GM18909 (cell line): ENCODE measurements at regions not wholly inside any gene's neighbourhood (a gene's known extent, or its start where the extent isn't known, plus 50 kb on each side); places are given as distances from the start of the nearest gene placed in this dataset.
"Not testable (repeated sequence)": the region's sequence is repeated elsewhere in the genome, so short reads cannot be mapped to it uniquely, and the experiment has no call there.

ENCODE experiments used
- ATAC-seq: cut with Tn5 transposase; IDR thresholded peaks from one replicate; pipeline ENCODE4 v1.9.1; 2021; ENCODE audit warnings: mild to moderate bottlenecking; ENCODE audit not compliant: unreplicated experiment, poor library complexity

- ATAC-seq, result no peak
Measured at GRCh38 chrX:6990552-6991193, 156.8 kb upstream of the STS start.

DNA sequence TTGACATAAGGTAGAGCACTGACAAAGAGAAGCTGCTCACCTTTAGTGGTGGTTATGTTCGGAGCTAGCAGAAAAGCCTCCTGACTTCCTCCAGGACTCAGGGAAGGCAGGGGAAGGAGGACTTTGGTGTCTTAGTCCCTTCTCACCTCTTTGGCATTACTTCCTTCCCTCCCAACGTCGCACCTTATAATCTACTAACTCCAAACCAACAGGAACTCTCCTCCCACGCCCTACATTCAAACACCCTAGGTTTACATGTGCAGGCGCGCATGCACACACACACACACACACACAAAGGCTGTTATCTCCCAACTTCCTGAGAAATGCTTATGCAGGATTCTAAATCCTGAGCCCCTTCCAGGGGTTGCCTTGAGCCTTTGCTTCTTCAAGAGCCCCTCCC, 157.7 kb upstream of the STS start:
- ATAC-seq, result no peak

DNA sequence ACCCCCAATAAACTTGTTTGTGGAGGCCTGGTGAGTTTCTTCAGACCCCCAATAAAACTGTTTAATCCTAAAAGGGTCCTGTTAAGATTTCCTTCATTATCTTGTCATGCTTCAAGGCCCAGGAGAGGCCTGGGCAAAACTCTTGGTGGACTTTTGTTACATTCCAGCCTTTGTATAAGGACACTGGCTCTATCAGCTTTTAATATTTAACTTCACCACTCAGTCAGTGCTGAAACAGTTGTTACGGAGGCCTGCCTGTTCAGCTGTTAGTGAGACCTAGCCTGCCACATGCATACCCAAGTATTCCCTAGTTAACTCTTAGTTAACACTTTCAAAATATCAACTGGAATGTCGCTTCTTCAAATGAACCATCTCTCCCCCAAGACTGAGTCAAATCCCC, 158.8 kb upstream of the STS start:
- ATAC-seq, result not testable (repeated sequence)

GRCh38 chrX:6986915-6987314, 160.6 kb upstream of the STS start:
- no peak for ATAC-seq

- ATAC-seq, result no peak
Measured at GRCh38 chrX:6985537-6985936, 162.0 kb upstream of the STS start.

DNA sequence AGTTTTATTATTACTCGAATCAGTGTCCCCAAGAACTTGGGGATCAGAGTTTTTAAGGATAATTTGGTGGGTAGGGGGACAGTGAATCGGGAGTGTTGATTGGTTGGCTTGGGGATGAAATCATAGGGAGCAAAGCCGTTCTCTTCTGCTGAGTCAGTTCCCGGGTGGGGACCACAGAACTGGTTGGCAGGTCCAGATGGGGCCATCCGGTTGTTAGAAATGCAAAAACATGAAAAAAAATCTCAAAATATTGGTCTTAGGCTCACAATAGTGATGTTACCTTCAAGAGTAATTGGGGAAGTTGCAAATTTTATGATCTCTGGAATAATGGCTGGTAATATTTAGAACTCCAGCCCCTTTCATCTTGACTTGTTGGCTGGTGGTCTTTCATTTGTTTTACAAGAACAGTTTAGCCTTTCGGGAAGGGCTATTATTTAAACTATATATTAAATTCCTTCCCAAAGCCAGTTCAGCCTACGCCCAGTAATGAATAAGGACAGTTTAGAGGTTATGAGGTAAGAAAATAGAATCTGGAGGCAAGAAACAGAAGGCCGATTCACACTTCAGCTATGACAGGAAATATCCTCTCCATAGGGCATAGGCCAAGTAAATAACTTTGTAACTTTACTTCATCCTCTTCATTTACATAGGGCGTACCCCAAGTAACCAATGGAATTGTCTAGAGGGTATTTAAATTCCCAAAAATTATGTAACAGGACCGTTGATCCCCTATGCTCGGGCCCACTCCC, 164.1 kb upstream of the STS start:
- ATAC-seq, result no peak

GRCh38 chrX:6981718-6982406, 165.7 kb upstream of the STS start:
- ATAC-seq, result no peak

- ATAC-seq, result no peak
Measured at GRCh38 chrX:6980981-6981380, 166.5 kb upstream of the STS start.

GRCh38 chrX:6968231-6968630, 179.3 kb upstream of the STS start:
- ATAC-seq, result no peak

DNA sequence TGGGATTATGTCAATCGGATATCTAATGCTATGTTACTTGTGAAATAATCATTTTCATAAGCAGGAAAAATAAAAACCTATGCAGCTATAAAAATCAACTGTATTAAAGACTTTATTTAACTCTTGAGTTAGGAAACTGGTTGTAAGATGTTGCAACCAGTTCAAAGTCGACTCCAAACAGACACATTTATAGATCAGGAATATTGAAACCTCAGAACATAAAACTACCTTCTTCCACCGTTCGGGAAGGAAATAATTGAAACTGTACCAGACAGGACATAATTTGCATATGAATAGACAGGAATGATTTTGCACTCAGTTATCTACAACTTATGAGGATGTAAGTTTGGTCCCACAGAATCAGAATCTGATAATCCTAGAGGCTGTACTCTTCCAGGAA, 181.8 kb upstream of the STS start:
- ATAC-seq, result no peak

- ATAC-seq, result no peak
Measured at GRCh38 chrX:6962006-6962355, 185.5 kb upstream of the STS start.

GRCh38 chrX:6961286-6962005, 186.1 kb upstream of the STS start:
- ATAC-seq, result no peak

DNA sequence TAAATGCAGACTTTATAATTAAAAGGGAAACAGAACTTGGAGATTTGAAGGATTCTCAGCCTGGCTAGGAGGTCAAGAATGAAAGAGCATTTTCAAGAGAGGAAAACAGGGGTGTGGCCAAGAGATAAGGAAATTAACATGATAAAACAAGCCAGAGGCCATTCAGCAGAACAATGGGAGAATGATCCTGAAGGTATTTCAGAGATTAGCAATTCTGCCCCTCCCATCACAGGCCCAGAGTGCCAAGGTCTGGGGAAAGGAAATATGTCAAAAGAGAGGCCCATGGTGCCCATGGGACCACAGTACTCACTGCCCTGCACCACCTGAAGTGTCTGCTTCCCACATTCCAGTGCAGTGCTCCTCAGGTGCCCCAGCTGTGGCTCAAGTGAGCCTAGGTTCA, 188.5 kb upstream of the STS start:
- ATAC-seq, result no peak

GRCh38 chrX:6954836-6955235, 192.7 kb upstream of the STS start:
- ATAC-seq, result no peak

- ATAC-seq, result no peak
Measured at GRCh38 chrX:6946168-6946567, 201.3 kb upstream of the STS start.

- ATAC-seq, result no peak
Measured at GRCh38 chrX:6941041-6941440, 206.5 kb upstream of the STS start.

DNA sequence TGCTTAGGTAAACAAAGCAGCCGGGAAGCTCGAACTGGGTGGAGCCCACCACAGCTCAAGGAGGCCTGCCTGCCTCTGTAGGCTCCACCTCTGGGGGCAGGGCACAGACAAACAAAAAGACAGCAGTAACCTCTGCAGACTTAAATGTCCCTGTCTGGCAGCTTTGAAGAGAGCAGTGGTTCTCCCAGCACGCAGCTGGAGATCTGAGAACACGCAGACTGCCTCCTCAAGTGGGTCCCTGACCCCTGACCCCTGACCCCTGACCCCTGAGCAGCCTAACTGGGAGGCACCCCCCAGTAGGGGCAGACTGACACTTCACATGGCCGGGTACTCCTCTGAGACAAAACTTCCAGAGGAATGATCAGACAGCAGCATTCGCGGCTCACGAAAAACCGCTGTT, 214.6 kb upstream of the STS start:
- ATAC-seq, result not testable (repeated sequence)

GRCh38 chrX:6930307-6930849, 217.1 kb upstream of the STS start:
- ATAC-seq, result no peak

GRCh38 chrX:6924443-6925077, 223.0 kb upstream of the STS start:
- no peak for ATAC-seq

- ATAC-seq, result no peak
Measured at GRCh38 chrX:6917666-6918065, 229.8 kb upstream of the STS start.
